Nephron (organoid): ENCODE measurements at regions not wholly inside any gene's neighbourhood (a gene's known extent, or its start where the extent isn't known, plus 50 kb on each side); places are given as distances from the start of the nearest gene placed in this dataset.

Experiments used
- H3K27ac Mint-ChIP-seq, 3 experiments: 2 replicates each; pipeline ENCODE4 v1.8.0; 2020; ENCODE audit warnings: mixed read lengths in 3 of 3, mild to moderate bottlenecking in 2 of 3, moderate library complexity in 1 of 3
- H3K27me3 Mint-ChIP-seq: 2 replicates; pipeline ENCODE4 v1.8.0; 2021; ENCODE audit warnings: low read depth, mild to moderate bottlenecking, moderate library complexity, mixed read lengths
- H3K36me3 Mint-ChIP-seq: 2 replicates; pipeline ENCODE4 v1.8.0; 2020; ENCODE audit warnings: low read depth, mixed read lengths
- H3K4me1 Mint-ChIP-seq: 2 replicates; pipeline ENCODE4 v1.8.0; 2020; ENCODE audit warnings: mixed read lengths
- H3K4me3 Mint-ChIP-seq, 3 experiments: 2 replicates each; pipeline ENCODE4 v1.8.0; 2020; ENCODE audit warnings: mild to moderate bottlenecking in 3 of 3, mixed read lengths in 3 of 3, moderate library complexity in 2 of 3
- H3K9me3 Mint-ChIP-seq: 2 replicates; pipeline ENCODE4 v1.8.0; 2020; ENCODE audit warnings: mixed read lengths
- CTCF ChIP-seq, 3 experiments: fragments of 200-600 bp; sonication (generic); IDR thresholded peaks; one replicate each; pipeline ENCODE4 v1.5.0; 2021; ENCODE audit warnings: antibody characterized with exemption in 3 of 3; ENCODE audit not compliant: unreplicated experiment in 3 of 3

GRCh38 chr5:2588850-2589501 lies 162.5 kb downstream of the IRX2 start:
- no peak for TF ChIP-seq CTCF (IDR thresholded peaks at IDR 0.05; ENCODE audit: unreplicated experiment in 3 of 3)
- H3K36me3 Mint-ChIP-seq, result no peaks in the 10 kb centered on the region
- no peaks in the 10 kb centered on the region for H3K9me3 Mint-ChIP-seq
- no peak overlapping the region for H3K4me3 Mint-ChIP-seq
- H3K27me3 Mint-ChIP-seq, result peaks cover 39% of the 10 kb centered on the region
- H3K27ac Mint-ChIP-seq, result no peak overlapping the region
- no peaks in the 10 kb centered on the region for H3K4me1 Mint-ChIP-seq

GRCh38 chr5:2587189-2588031 lies 164.1 kb downstream of the IRX2 start:
- H3K9me3 Mint-ChIP-seq, result no peaks in the 10 kb centered on the region
- no peak overlapping the region for H3K4me3 Mint-ChIP-seq
- no peak overlapping the region for H3K27ac Mint-ChIP-seq
- no peaks in the 10 kb centered on the region for H3K4me1 Mint-ChIP-seq
- TF ChIP-seq CTCF (IDR thresholded peaks at IDR 0.05; ENCODE audit: unreplicated experiment in 3 of 3), result no peak
- H3K27me3 Mint-ChIP-seq, result peaks cover 39% of the 10 kb centered on the region
- H3K36me3 Mint-ChIP-seq, result no peaks in the 10 kb centered on the region

GRCh38 chr5:2586016-2586715 lies 165.3 kb downstream of the IRX2 start:
- Mint-ChIP-seq H3K27ac (no peak overlapping the region), H3K4me3 (no peak overlapping the region), H3K9me3 (no peaks in the 10 kb centered on the region), H3K4me1 (no peaks in the 10 kb centered on the region), H3K36me3 (no peaks in the 10 kb centered on the region), H3K27me3 (peaks cover 31% of the 10 kb centered on the region)
- TF ChIP-seq CTCF (IDR thresholded peaks at IDR 0.05; ENCODE audit: unreplicated experiment in 3 of 3), result no peak

- Mint-ChIP-seq H3K27ac (no peak overlapping the region), H3K9me3 (no peaks in the 10 kb centered on the region), H3K4me3 (no peak overlapping the region), H3K36me3 (no peaks in the 10 kb centered on the region), H3K27me3 (peaks cover 29% of the 10 kb centered on the region), H3K4me1 (no peaks in the 10 kb centered on the region)
- TF ChIP-seq CTCF (IDR thresholded peaks at IDR 0.05; ENCODE audit: unreplicated experiment in 3 of 3), result no peak
These were observed 166.8 kb downstream of the IRX2 start for GRCh38 chr5:2584579-2585269.

GRCh38 chr5:2582507-2582906 lies 169.0 kb downstream of the IRX2 start:
- no peaks in the 10 kb centered on the region for H3K9me3 Mint-ChIP-seq
- no peak for TF ChIP-seq CTCF (IDR thresholded peaks at IDR 0.05; ENCODE audit: unreplicated experiment in 3 of 3)
- H3K27ac Mint-ChIP-seq, result no peak overlapping the region
- peaks cover 28% of the 10 kb centered on the region for H3K27me3 Mint-ChIP-seq
- H3K4me1 Mint-ChIP-seq, result no peaks in the 10 kb centered on the region
- no peak overlapping the region for H3K4me3 Mint-ChIP-seq
- no peaks in the 10 kb centered on the region for H3K36me3 Mint-ChIP-seq
